ENCODE measurements at regions not wholly inside any gene's neighbourhood (a gene's known extent, or its start where the extent isn't known, plus 50 kb on each side); places are given as distances from the start of the nearest gene placed in this dataset.
"Not testable (repeated sequence)": the region's sequence is repeated elsewhere in the genome, so short reads cannot be mapped to it uniquely, and the experiment has no call there.

- no peak for ATAC-seq
These were observed 445.1 kb downstream of the SIPA1L2 start for GRCh38 chr1:232184561-232185530.

DNA sequence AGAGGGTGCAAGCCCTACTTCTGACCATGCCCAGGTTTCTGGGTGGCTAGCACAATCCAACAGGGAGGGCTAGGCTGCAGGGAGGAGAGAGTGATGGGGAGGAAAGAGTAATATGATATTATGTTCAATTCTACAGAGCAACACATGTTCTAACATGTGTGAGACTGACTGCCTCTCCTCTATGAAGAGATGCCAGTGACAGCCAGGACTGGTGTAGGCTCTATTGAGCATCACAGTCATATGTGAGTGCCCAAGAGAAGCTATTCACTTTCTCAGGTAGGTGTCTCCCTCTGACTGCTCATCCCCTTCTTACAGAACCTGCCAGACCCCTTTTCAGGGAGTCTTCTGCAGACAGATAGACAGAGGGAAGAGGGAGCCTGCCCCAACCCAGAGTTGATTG is 446.1 kb downstream of the SIPA1L2 start:
- ATAC-seq = no peak

DNA sequence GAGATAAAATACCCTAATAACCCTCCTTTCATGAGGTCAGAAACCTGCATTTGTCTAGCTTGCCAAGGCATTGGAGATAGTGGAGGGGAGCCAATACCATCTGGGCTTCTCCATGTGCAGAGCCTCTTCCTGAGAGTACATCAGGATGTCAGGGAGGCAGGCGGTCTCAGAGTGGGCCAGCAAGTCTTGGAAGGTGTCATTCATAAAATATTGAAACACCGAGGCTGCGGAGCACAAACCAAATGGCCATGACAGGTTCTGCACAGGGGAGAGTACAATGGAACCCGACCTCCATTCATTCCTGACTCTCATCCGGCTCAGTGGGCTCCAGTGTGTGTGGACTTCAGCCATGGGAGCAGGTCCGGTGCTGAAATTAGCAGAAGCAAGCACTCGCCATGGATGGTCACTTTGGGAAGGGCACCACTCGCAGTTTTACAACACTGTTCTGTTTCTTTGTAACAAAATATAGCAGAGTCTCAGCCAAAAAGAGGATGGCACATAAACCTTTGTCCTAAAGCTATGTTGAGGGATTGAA is 446.6 kb downstream of the SIPA1L2 start:
- ATAC-seq = no peak

GRCh38 chr1:232182236-232182635 is 447.7 kb downstream of the SIPA1L2 start:
- ATAC-seq = no peak

- ATAC-seq = no peak
These were observed 449.2 kb downstream of the SIPA1L2 start for GRCh38 chr1:232180779-232181136.

DNA sequence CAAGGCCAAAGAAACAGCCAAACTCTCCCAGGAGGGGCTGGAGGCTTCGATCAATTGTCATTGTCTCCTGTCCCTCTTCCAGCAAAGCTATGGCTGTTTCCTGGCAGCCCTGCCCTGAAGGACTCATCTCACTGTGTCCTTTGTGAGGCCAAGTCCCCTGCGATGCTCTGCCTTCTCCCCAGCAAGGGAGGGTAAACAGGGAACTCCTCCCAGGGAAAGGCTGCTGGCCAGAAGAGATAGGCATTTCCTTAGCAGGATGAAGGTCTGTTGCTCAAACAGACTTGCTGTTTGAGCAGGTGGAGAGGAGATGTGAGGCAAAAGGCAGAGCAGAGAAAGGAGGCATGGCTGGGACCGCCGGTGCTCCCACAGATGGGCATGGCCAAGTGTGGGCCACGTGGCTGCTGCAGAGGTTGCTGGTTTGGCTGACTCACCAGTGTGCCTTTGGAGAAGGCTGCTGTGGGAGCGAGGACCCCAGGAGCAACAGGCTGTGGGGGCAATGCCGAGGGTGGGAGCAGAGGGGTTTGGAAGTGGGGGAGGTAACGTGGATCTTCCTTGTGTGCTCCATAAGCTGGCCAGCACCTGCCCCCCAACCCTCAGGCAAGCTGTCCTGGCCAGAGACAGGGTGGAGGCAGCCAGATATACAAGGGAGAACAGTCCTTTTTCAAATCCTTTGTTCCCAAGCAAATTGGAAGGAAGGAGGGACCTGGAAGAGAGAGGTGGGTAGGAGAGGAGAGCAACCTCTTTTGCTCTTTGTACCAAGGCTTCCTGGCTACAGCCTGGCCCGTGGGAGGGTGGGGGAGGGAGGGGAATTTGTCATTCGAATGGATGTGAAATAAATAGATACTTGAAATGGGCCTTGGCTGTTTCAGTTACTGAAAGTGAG is 449.8 kb downstream of the SIPA1L2 start:
- ATAC-seq = no peak

DNA sequence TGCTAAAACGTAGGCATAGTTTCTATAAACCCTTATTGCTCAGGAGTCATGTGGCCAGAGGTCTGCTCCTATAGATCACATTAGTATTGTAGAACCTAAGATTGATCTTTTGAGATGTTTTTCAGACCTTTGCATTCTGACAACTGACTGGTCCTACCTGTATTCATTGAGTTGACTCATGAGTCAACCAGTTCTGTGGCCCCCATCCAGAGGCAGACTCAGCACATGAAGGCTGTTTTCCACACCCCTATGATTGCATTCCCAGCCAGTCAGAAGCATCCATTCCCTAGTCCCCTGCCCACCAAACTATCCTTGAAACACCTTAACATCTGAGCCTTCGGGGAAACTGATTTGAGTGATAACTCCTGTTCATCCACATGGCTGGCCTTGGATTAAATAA is 451.7 kb downstream of the SIPA1L2 start:
- no peak for ATAC-seq

GRCh38 chr1:232177438-232177837 is 452.5 kb downstream of the SIPA1L2 start:
- ATAC-seq = no peak

DNA sequence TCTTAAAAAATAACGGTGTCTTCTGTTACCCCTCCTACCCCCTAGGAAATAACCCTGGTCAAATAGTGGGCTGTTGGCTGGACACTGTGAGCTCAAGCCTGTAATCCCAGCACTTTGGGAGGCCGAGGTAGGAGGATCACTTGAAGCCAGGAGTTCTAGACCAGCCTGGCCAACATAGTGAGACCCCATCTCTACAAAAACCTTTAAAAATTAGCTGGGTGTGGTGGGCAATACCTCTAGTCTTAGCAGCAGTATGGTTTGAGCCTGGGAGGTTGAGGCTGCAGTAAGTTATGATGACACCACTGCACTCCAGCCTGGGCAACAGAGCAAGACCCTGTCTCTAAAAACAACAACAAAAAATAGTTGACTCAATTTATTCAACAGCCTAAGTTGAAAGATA is 453.7 kb downstream of the SIPA1L2 start:
- ATAC-seq = no peak

GRCh38 chr1:232174306-232174705 is 455.6 kb downstream of the SIPA1L2 start:
- no peak for ATAC-seq

GRCh38 chr1:232172563-232172962 is 457.4 kb downstream of the SIPA1L2 start:
- no peak for ATAC-seq

- ATAC-seq = no peak
These were observed 459.0 kb downstream of the SIPA1L2 start for GRCh38 chr1:232170909-232171308.

DNA sequence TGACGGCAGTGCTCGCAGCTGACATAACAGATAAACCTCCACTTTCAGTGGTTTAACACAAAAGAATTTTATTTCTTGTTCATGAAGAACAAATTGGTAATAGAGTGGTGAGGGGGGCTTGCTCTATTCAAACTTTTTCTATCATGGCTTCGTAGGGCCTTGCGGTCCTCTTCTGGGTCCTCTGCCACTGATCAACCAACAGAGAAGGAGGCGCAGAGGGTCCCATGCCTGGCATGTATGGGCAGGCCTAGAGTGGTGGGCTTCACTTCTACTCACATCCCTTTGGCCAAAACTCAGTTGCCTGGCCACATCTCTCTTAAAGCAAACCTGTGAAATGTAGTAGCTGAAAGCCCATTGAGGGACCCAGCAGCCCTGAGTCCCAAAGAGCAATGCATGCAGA is 460.5 kb downstream of the SIPA1L2 start:
- no peak for ATAC-seq

DNA sequence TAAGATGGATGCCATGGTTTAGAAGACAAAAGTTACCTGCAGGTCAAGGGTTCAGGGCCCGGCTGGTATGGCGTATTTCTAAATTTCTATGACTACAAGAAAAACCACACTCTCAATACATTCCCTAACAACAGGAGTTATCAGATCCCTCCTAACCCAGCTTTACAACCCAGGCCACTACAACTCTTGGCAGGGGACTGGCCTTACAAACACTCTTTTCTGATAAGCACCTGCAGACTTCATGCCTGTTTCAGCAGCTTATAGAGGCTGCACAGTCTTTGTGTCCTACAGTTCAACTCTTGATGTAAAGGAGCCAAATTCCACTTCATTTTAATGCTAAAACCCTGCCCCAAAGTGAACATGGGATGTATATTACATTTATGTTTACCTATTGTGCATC is 461.4 kb downstream of the SIPA1L2 start:
- no peak for ATAC-seq

- ATAC-seq = no peak
These were observed 463.0 kb downstream of the SIPA1L2 start for GRCh38 chr1:232166942-232167341.

- ATAC-seq = no peak
These were observed 465.6 kb downstream of the SIPA1L2 start for GRCh38 chr1:232164078-232164963.

DNA sequence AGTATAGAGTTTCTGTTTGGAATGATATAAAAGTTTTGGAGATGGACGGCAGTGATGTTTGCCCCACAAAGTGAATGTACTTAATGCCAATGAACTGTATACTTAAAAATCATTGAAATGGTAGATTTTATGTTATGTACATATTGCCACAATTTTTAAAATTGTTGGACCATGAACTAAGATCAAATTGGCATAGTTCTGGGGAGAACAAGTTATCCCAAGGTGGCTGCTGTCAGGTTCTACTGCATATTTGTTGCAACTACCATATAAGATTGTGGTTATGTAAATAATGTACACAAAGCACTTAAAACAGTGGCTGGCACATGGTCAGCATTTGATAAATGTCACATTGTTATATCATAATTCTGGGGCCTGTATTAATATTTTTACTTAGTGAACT is 466.4 kb downstream of the SIPA1L2 start:
- ATAC-seq = no peak

- no peak for ATAC-seq
These were observed 467.9 kb downstream of the SIPA1L2 start for GRCh38 chr1:232162001-232162400.

DNA sequence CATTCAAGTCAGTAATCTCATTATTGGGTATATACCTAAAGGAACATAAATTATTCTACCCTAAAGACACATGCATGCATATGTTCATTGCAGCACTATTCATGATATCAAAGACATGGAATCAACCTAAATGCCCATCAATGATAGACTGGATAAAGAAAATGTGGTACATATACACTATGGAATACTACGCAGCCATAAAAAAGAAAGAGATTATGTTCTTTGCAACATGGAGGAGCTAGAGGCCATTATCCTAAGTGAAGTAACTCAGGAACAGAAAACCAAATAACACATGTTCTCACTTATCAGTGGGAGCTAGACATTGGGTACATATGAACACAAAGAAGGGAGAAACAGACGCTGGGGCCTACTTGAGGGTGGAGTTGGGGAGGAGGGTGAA is 471.4 kb downstream of the SIPA1L2 start:
- ATAC-seq = not testable (repeated sequence)

- ATAC-seq = not testable (repeated sequence)
These were observed 473.9 kb downstream of the SIPA1L2 start for GRCh38 chr1:232156070-232156469.

GRCh38 chr1:232153652-232154051 is 476.3 kb downstream of the SIPA1L2 start:
- no peak for ATAC-seq

Measured in activated CD4-positive, CD25-positive, alpha-beta regulatory T cell treated with anti-CD3 and anti-CD28 coated beads, Interleukin-2, amount 50 U/mL, for 24 hours (primary cell).